Left ventricle myocardium superior (tissue), 1 donor: ENCODE measurements at regions not wholly inside any gene's neighbourhood (a gene's known extent, or its start where the extent isn't known, plus 50 kb on each side); places are given as distances from the start of the nearest gene placed in this dataset. TPM values are rescaled to one million over a fixed set of nuclear protein-coding genes. Genes with fewer than 3 reads are reported as not detected.

ENCODE experiments used
- ATAC-seq: fragments of 200-7000 bp; cut with Tn5 transposase; one replicate; pipeline ENCODE4 v1.9.1; 2020; ENCODE audit warnings: mild to moderate bottlenecking, moderate library complexity
- DNase-seq: peaks from one replicate; pipeline ENCODE4 v3.0.0-alpha.2; 2020
- intact Hi-C: fragments of 100-400 bp; cut with micrococcal nuclease; formaldehyde crosslinking; loops from one replicate; pipeline ENCODE4 v1.11.0; 2022
- microRNA-seq: library from miRNA; unstranded; fragments of <30 nt; microRNA quantifications from one replicate; pipeline ENCODE4 v1.2.0, GENCODE V29; 2020; ENCODE audit warnings: borderline number of aligned reads
- donor health status: DM: no; HTN: yes; CAD: no; lungs with severe emphysema.

GRCh38 chr1:201767339-201767738 lies 61.6 kb upstream of the IPO9 start:
- DNase-seq (no peak), ATAC-seq (no peak)
- intact Hi-C loops, result no loop called here

- intact Hi-C loops, result no loop called here
- DNase-seq (no peak), ATAC-seq (peak; percentile 28)
Measured at GRCh38 chr1:201769072-201769471, 59.9 kb upstream of the IPO9 start.

GRCh38 chr1:201769966-201770365 lies 59.0 kb upstream of the IPO9 start:
- intact Hi-C loops, result no loop called here
- peak; percentile 86 for ATAC-seq
- DNase-seq, result peak; percentile 67

- no peak for DNase-seq
- ATAC-seq, result no peak
- intact Hi-C loops, result no loop called here
Measured at GRCh38 chr1:201771466-201771865, 57.5 kb upstream of the IPO9 start.

GRCh38 chr1:201772178-201772577 lies 56.8 kb upstream of the IPO9 start:
- ATAC-seq (no peak), DNase-seq (no peak)
- intact Hi-C loops, result no loop called here

- DNase-seq (no peak), ATAC-seq (no peak)
- intact Hi-C loops, result no loop called here
Measured at GRCh38 chr1:201773764-201774163, 55.2 kb upstream of the IPO9 start.

GRCh38 chr1:201774224-201774982 lies 54.6 kb upstream of the IPO9 start:
- DNase-seq, result no peak
- intact Hi-C loops, result no loop called here
- ATAC-seq, result no peak

- intact Hi-C loops, result no loop called here
- DNase-seq (no peak), ATAC-seq (no peak)
Measured at GRCh38 chr1:201774983-201775344, 54.0 kb upstream of the IPO9 start.

- intact Hi-C loops, result no loop called here
- no peak for DNase-seq
- ATAC-seq, result no peak
Measured at GRCh38 chr1:201775380-201775779, 53.6 kb upstream of the IPO9 start.

- intact Hi-C loops, result no loop called here
- ATAC-seq (peak; percentile 68), DNase-seq (no peak)
Measured at GRCh38 chr1:201778279-201779065, 50.5 kb upstream of the IPO9 start.

Small RNAs in the stretch of these regions (microRNA-seq; reads per million reads assigned to microRNA genes)
- not detected for gene MIR5191
